Stimulated activated CD8-positive, alpha-beta memory T cell treated with anti-CD3 and anti-CD28 coated beads, Interleukin-15, amount 100 ng/mL, for 48 hours (primary cell): ENCODE measurements at regions not wholly inside any gene's neighbourhood (a gene's known extent, or its start where the extent isn't known, plus 50 kb on each side); places are given as distances from the start of the nearest gene placed in this dataset.
"Not testable (repeated sequence)": the region's sequence is repeated elsewhere in the genome, so short reads cannot be mapped to it uniquely, and the experiment has no call there.

Experiments used
- DNase-seq, 2 donors: peaks; one replicate each; pipeline ENCODE4 v3.0.0-alpha.2; 2020; ENCODE audit warnings: low read depth in 2 of 2

DNA sequence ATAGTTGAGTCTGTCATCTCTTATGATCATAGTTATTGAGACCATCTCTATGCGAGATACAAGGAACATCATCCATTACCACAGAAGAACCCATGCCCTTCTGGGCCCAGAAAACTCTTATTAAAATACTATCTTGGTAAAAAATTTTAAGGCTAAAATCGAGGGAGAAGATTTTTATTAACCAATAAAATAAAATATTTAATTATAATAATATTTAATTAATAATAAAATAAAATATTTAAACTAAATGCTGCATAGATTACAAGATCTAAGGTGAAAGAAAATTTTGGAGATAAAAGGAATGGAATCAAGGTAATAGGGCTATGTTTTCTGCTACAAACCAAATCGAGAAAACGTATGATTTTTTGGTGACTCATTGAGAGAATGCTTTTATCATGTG lies 540.2 kb downstream of the KCNH5 start:
- DNase-seq: no peak

- DNase-seq: not testable (repeated sequence)
These were observed 523.9 kb downstream of the KCNH5 start for GRCh38 chr14:62521309-62521708.

DNA sequence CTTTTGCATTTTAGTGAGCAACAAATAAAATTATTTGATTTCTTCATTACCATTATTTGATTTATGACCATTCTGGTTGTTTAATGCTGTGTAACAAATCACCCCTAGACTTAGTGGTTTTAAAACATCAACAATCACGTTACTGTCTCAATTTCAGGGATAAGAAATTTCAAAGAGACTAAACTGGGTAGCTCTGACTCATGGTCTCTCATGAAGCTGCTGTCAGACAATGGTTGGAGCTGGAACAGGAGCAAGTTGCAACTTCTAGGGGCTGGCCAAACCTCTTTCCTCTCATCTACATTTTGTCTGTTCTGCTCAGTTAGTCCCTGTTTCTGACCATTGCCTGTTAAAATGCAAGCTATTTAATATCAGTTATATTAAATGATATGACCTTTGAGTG lies 517.0 kb downstream of the KCNH5 start:
- no peak for DNase-seq

DNA sequence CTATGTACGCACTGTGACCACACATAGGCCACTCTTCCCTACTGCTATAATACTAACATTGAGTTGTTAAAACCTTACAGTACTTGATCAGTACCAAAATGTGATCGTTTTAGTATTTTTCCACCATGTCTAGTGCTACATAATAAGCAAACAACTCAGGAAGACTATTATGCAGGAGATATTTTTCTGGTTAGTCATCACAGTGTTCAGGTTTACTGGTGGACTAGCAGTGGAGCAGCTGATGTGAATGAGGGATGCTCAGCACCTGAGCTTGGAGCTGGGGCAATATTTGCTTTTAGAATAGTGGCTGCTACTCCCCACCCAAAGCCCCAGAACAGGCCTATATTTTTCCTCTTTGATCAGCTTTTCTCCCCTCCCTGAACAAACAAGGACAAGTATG lies 513.1 kb downstream of the KCNH5 start:
- no peak for DNase-seq

DNA sequence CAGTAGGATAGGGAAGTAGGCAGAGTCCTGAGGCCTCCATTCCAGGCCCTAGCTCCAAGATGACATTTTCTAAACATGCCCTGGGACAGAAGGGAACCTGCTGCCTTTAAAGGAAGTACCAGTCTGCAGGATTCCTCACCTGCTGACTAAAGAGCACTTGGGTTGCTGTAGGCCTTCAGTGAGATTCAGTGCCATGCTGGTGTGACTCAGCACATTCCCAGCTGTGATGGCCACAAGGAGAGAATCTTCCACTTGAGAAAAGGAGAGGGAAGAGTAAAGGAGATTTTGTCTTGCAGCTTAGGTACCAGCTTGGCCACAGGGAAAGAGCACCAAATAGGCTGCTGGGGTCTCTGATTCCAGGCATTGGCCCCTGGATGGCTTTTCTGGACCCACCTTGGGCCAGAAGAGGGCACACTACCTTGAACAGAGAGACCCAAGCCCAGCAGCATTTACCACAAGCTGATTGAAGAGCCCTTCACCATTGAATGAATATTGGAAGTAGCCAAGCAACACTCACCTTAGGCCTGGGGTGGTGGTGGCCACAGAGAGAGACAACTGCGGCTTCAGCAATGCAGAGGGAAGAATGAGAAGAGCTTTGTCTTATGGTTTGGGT lies 498.3 kb downstream of the KCNH5 start:
- no peak for DNase-seq

GRCh38 chr14:62557416-62557815 lies 487.8 kb downstream of the KCNH5 start:
- no peak for DNase-seq

DNA sequence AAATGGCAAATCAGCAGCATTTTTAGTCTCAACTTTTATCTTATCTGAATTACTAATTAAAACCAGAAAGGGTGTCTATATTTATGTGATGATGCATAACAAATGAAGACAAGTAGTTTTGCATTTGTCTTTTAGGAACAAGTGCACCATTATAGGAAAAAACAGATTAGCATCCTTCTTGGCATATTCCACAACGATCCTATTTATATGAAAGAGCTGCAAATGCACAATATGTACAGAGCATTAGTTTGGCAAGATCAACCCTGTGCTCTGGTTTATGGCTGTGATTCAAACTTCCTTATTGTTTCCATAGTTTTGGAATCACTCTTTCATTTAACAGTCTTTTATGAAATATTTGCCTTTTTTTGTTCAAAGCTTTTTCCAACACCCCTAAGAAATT lies 486.8 kb downstream of the KCNH5 start:
- no peak for DNase-seq

DNA sequence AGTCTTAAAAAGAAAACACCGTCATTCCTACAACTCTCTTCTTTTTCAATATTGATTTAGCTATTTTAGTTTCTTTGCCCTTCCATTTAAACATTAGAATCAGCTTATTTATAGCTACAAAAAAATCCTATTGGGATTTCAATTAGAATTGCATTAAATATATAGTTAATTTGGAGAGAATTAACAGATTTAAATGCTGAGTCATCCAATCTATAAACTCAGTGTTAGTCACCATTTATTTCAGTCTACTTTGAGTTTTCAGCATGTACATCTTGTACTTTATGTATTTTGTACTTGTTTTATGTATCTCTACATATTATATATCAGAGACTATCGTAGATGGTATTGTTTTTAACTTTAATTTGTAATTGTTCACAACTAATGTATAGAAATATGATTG lies 460.0 kb downstream of the KCNH5 start:
- DNase-seq: no peak

- DNase-seq: no peak
These were observed 452.4 kb downstream of the KCNH5 start for GRCh38 chr14:62592877-62593276.

- no peak for DNase-seq
These were observed 448.1 kb downstream of the KCNH5 start for GRCh38 chr14:62597143-62597542.

GRCh38 chr14:62599616-62600385 lies 445.5 kb downstream of the KCNH5 start:
- no peak for DNase-seq

DNA sequence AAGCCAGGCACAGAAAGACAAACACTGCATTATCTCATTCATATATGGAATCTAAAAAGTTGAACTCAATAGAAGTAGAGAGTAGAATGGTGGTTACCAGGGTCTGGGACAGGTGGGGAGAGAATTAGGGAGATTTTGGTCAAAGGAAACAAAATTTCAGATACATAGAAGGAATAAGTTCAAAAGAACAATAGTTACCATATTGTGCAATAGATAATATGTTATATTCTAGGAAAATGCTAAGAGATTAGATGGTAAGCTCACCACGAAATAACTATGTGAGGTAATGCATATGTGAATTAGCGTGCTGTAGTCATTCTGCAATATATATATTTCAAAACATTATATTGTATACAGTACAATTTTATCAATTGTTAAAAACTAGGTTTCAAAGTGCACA lies 442.5 kb downstream of the KCNH5 start:
- DNase-seq: no peak

- no peak for DNase-seq
These were observed 440.7 kb downstream of the KCNH5 start for GRCh38 chr14:62604524-62604923.

DNA sequence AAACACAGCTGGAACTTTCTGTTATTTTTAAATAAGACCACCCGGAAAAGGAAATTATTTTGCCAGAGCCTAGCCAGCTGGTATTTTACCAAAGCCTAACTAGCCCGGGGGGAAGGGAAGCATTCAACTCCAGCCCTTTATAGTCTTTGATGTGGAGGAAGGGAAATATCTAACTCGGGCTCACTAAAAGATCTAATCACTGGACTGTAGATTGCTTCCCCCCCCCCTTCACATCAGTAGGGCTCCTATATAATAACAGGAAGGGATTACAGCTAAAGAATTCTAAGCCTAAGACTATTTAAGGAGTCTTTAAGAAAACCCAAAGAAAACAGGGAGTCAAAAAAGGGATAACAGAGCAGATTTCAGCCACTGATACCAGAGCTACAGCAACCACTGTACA lies 431.1 kb downstream of the KCNH5 start:
- DNase-seq: no peak

GRCh38 chr14:62616668-62617067 lies 428.6 kb downstream of the KCNH5 start:
- DNase-seq: no peak

DNA sequence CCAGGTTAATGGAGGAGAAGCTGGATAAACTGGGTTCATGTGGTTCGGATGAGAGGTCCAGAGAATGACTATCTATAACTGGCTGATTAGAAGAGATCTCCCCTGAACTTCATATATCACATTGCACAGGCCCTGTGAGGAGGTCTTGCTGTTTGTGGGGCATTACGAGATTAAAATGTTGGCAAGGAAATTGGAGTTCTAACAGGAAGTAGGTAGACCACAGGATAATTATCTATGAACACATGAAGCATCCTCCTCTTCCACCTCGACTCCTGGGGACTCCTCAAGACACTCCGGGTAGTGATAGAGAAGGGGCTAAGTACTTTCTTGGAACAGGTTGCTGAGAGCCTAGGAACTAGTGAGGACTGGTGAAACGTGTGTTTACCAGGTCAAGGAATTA lies 418.8 kb downstream of the KCNH5 start:
- no peak for DNase-seq

- DNase-seq: no peak
These were observed 416.0 kb downstream of the KCNH5 start for GRCh38 chr14:62629176-62629725.

DNA sequence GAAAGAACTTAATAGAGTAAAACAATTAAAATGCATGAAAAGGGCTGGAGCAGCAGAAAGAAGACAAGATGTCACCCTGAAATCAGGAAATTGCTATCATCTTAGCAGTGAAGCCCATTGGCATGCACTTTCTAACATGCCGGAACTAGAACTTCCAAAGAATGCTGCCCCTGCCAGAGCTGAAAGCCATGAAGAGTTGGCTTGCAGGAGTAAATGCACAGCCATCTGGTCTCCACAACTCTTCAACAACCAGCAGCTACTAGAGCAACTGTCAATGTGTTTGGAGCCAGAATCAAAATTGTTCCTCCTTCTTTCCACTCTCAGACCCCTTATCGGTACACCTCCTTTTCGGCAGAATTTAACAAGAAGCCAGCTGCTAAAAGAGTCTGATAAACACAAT lies 414.1 kb downstream of the KCNH5 start:
- no peak for DNase-seq

- DNase-seq: no peak
These were observed 412.5 kb downstream of the KCNH5 start for GRCh38 chr14:62632771-62633170.

- DNase-seq: no peak
These were observed 399.6 kb downstream of the KCNH5 start for GRCh38 chr14:62645649-62646048.
